ENCODE measurements at regions not wholly inside any gene's neighbourhood (a gene's known extent, or its start where the extent isn't known, plus 50 kb on each side); places are given as distances from the start of the nearest gene placed in this dataset.

GRCh38 chr11:111019871-111020670, 225.5 kb upstream of the POU2AF2 start:
- no peak for DNase-seq

GRCh38 chr11:111019451-111019850, 226.1 kb upstream of the POU2AF2 start:
- no peak for DNase-seq

GRCh38 chr11:111018566-111018965, 227.0 kb upstream of the POU2AF2 start:
- DNase-seq, result no peak

GRCh38 chr11:111012491-111012890, 233.0 kb upstream of the POU2AF2 start:
- no peak for DNase-seq

- no peak for DNase-seq
Measured at GRCh38 chr11:111011275-111011594, 234.3 kb upstream of the POU2AF2 start.

GRCh38 chr11:111010391-111011274, 234.9 kb upstream of the POU2AF2 start:
- no peak for DNase-seq

- DNase-seq, result no peak
Measured at GRCh38 chr11:111006227-111006626, 239.3 kb upstream of the POU2AF2 start.

- no peak for DNase-seq
Measured at GRCh38 chr11:111001986-111002611, 243.4 kb upstream of the POU2AF2 start.

GRCh38 chr11:111001081-111001430, 244.5 kb upstream of the POU2AF2 start:
- DNase-seq, result no peak

GRCh38 chr11:111000400-111001080, 245.0 kb upstream of the POU2AF2 start:
- DNase-seq, result no peak

- no peak for DNase-seq
Measured at GRCh38 chr11:110992481-110992880, 253.0 kb upstream of the POU2AF2 start.

GRCh38 chr11:110991661-110992355, 253.7 kb upstream of the POU2AF2 start:
- no peak for DNase-seq

GRCh38 chr11:110990311-110990710, 255.2 kb upstream of the POU2AF2 start:
- no peak for DNase-seq

GRCh38 chr11:110989428-110990133, 255.9 kb upstream of the POU2AF2 start:
- DNase-seq, result no peak

GRCh38 chr11:110988671-110989070, 256.9 kb upstream of the POU2AF2 start:
- no peak for DNase-seq

- DNase-seq, result no peak
Measured at GRCh38 chr11:110986016-110986415, 259.5 kb upstream of the POU2AF2 start.

GRCh38 chr11:110985547-110985946, 260.0 kb upstream of the POU2AF2 start:
- DNase-seq, result no peak

- DNase-seq, result no peak
Measured at GRCh38 chr11:110984693-110985092, 260.8 kb upstream of the POU2AF2 start.

GRCh38 chr11:110984147-110984546, 261.4 kb upstream of the POU2AF2 start:
- DNase-seq, result no peak

GRCh38 chr11:110982214-110982613, 263.3 kb upstream of the POU2AF2 start:
- DNase-seq, result no peak

GRCh38 chr11:110979696-110980095, 265.8 kb upstream of the POU2AF2 start:
- DNase-seq, result no peak

GRCh38 chr11:110977661-110978060, 265.4 kb upstream of the ARHGAP20 start:
- DNase-seq, result no peak

Data from cerebellar nuclear complex (tissue), 1 donor.